ENCODE measurements at regions not wholly inside any gene's neighbourhood (a gene's known extent, or its start where the extent isn't known, plus 50 kb on each side); places are given as distances from the start of the nearest gene placed in this dataset.

DNA sequence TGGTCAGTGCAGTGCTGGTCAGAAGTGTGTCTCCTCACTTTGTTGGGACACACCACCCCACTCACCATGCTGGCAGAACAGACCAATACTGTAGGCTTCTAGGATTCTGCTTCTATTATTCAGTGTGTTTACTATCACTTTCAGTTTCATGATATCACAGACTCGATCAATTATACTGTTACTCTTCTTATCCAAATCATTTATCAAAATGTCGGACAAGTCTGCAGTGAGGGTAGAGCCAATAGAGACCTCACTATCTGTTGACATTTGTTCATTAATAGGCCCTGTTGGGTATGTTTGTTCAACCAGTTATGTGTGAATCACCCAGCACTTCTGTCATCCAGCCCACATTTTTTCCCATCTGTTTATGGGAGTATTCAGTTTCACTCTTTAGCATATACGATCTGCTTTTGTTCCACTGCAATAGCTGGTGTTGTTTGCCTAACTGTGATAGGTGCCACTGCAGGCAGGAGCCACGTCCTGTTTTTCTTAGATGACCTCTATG, 140.1 kb downstream of the NRN1 start:
- H3K4me3 ChIP-seq (ENCODE audit: low read depth, low read length): no peak overlapping the region
- no peak for DNase-seq (ENCODE audit: low read depth)
- TF ChIP-seq, protein P1, sequence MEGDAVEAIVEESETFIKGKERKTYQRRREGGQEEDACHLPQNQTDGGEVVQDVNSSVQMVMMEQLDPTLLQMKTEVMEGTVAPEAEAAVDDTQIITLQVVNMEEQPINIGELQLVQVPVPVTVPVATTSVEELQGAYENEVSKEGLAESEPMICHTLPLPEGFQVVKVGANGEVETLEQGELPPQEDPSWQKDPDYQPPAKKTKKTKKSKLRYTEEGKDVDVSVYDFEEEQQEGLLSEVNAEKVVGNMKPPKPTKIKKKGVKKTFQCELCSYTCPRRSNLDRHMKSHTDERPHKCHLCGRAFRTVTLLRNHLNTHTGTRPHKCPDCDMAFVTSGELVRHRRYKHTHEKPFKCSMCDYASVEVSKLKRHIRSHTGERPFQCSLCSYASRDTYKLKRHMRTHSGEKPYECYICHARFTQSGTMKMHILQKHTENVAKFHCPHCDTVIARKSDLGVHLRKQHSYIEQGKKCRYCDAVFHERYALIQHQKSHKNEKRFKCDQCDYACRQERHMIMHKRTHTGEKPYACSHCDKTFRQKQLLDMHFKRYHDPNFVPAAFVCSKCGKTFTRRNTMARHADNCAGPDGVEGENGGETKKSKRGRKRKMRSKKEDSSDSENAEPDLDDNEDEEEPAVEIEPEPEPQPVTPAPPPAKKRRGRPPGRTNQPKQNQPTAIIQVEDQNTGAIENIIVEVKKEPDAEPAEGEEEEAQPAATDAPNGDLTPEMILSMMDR (IDR thresholded peaks at IDR 0.05; ENCODE audit: low read depth, low read length, missing control alignments): no peak

DNA sequence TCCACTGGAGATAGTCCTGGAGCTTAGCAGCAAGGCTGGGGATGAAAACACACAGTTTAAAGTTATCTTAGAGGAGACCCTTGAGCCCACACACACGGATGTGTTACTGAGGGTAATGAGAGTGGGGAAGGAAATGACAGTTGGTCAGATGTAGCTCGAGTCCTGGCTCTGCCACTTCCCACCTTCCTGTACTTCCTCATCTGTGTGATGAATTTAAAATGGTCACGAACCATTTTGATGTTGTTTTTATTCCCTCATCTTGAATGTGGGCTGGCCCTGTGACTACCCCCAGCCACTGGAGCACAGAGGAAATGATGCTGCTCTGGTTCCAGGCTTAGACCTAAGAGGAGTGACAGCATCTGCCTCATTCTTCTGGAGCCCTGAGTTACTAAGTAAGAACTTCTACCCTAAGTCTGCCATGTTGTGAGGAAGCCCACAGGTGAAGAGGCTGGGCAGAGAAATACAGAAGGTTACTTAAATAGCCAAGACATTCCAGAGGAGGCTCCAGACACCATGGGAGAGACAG, 141.2 kb downstream of the NRN1 start:
- TF ChIP-seq, protein P1 (IDR thresholded peaks at IDR 0.05; ENCODE audit: low read depth, low read length, missing control alignments): no peak
- no peak for DNase-seq (ENCODE audit: low read depth)
- no peak overlapping the region for H3K4me3 ChIP-seq (ENCODE audit: low read depth, low read length)

- TF ChIP-seq, protein P1 (IDR thresholded peaks at IDR 0.05; ENCODE audit: low read depth, low read length, missing control alignments): no peak
- no peak for DNase-seq (ENCODE audit: low read depth)
- H3K4me3 ChIP-seq (ENCODE audit: low read depth, low read length): no peak overlapping the region
Observed at GRCh38 chr6:5860849-5861248, 145.9 kb downstream of the NRN1 start.

- no peak overlapping the region for H3K4me3 ChIP-seq (ENCODE audit: low read depth, low read length)
Observed at GRCh38 chr6:5855787-5856470, 150.8 kb downstream of the NRN1 start.

GRCh38 chr6:5854899-5855298, 151.8 kb downstream of the NRN1 start:
- TF ChIP-seq, protein P1 (IDR thresholded peaks at IDR 0.05; ENCODE audit: low read depth, low read length, missing control alignments): no peak
- no peak for DNase-seq (ENCODE audit: low read depth)
- H3K4me3 ChIP-seq (ENCODE audit: low read depth, low read length): no peak overlapping the region

More at GRCh38 chr6:5855787-5856470, 150.8 kb downstream of the NRN1 start:
- TF ChIP-seq, protein P1 (IDR thresholded peaks at IDR 0.05; ENCODE audit: low read depth, low read length, missing control alignments): no peak
- DNase-seq (ENCODE audit: low read depth): no peak

DNA sequence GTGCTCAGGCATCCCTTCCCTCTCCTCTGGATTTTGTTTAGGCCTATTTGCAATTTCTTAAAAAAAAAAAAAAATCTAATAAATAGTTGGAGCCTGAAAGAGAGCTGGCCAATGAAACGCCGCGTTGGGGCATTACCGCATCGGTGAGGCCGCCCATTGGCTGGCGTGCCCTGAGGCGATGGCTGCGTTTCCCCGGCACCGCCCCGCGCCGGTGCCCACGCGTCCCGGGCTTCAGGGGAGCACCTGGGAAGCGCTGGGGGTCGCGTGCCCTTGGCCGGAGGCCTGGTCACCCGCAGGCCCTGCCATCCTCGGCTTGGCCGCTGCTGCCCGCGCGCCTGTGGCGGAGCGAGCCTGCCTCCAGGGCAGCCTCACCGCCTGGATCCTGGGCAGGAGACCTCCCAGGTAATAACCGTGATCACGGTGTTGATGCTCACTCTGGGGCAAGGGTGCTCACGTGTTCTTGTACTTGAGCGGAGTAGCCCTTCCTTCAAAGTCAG, 155.4 kb downstream of the NRN1 start:
- peak overlapping the region; percentile 20 for H3K4me3 ChIP-seq (ENCODE audit: low read depth, low read length)
- no peak for DNase-seq (ENCODE audit: low read depth)
- TF ChIP-seq, protein P1 (IDR thresholded peaks at IDR 0.05; ENCODE audit: low read depth, low read length, missing control alignments): no peak
